K562 (cell line): ENCODE measurements at regions not wholly inside any gene's neighbourhood (a gene's known extent, or its start where the extent isn't known, plus 50 kb on each side); places are given as distances from the start of the nearest gene placed in this dataset.

Source experiments
- ILK ChIP-seq: fragments of 450-650 bp; IDR thresholded peaks from 2 replicates; pipeline ENCODE4 v1.6.1; 2016; ENCODE audit warnings: missing genetic modification characterization, low read depth, mild to moderate bottlenecking, missing compliant biosample characterization, moderate library complexity, borderline replicate concordance
- MBD1 ChIP-seq: fragments of 250-450 bp; sonication (Bioruptor Pico); IDR thresholded peaks from 2 replicates; pipeline ENCODE4 v1.8.0; 2022; ENCODE audit warnings: inconsistent platforms
- PKNOX1 ChIP-seq: fragments of 450-650 bp; IDR thresholded peaks from 2 replicates; pipeline ENCODE4 v1.6.1; 2016
- TF ChIP-seq, protein P1 (sequence below): fragments of 250-450 bp; sonication (Bioruptor Pico); IDR thresholded peaks from 2 replicates; pipeline ENCODE4 v1.4.0; 2020; ENCODE audit warnings: mild to moderate bottlenecking, moderate library complexity
- TF ChIP-seq, protein P2 (sequence below): fragments of 450-650 bp; IDR thresholded peaks from 2 replicates; pipeline ENCODE4 v1.6.1; 2014; ENCODE audit warnings: low read depth, mild to moderate bottlenecking, moderate library complexity, borderline replicate concordance
- TF ChIP-seq, protein P3 (sequence below): sonication (generic); formaldehyde crosslinking; IDR thresholded peaks from 2 replicates; pipeline ENCODE4 v1.8.0; 2022; ENCODE audit warnings: mild to moderate bottlenecking, missing genetic modification reagents

GRCh38 chr20:48293671-48294070 is 508.4 kb upstream of the SULF2 start (continued):
- TF ChIP-seq PKNOX1 = no peak
- TF ChIP-seq MBD1 (CRISPR knock-in tag) = no peak
- TF ChIP-seq, protein P1, sequence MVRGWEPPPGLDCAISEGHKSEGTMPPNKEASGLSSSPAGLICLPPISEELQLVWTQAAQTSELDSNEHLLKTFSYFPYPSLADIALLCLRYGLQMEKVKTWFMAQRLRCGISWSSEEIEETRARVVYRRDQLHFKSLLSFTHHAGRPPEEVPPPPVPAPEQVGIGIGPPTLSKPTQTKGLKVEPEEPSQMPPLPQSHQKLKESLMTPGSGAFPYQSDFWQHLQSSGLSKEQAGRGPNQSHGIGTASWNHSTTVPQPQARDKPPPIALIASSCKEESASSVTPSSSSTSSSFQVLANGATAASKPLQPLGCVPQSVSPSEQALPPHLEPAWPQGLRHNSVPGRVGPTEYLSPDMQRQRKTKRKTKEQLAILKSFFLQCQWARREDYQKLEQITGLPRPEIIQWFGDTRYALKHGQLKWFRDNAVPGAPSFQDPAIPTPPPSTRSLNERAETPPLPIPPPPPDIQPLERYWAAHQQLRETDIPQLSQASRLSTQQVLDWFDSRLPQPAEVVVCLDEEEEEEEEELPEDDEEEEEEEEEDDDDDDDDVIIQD (CRISPR knock-in tag) = no peak
- TF ChIP-seq, protein P2, sequence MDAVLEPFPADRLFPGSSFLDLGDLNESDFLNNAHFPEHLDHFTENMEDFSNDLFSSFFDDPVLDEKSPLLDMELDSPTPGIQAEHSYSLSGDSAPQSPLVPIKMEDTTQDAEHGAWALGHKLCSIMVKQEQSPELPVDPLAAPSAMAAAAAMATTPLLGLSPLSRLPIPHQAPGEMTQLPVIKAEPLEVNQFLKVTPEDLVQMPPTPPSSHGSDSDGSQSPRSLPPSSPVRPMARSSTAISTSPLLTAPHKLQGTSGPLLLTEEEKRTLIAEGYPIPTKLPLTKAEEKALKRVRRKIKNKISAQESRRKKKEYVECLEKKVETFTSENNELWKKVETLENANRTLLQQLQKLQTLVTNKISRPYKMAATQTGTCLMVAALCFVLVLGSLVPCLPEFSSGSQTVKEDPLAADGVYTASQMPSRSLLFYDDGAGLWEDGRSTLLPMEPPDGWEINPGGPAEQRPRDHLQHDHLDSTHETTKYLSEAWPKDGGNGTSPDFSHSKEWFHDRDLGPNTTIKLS = no peak
- TF ChIP-seq, protein P3, sequence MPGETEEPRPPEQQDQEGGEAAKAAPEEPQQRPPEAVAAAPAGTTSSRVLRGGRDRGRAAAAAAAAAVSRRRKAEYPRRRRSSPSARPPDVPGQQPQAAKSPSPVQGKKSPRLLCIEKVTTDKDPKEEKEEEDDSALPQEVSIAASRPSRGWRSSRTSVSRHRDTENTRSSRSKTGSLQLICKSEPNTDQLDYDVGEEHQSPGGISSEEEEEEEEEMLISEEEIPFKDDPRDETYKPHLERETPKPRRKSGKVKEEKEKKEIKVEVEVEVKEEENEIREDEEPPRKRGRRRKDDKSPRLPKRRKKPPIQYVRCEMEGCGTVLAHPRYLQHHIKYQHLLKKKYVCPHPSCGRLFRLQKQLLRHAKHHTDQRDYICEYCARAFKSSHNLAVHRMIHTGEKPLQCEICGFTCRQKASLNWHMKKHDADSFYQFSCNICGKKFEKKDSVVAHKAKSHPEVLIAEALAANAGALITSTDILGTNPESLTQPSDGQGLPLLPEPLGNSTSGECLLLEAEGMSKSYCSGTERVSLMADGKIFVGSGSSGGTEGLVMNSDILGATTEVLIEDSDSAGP (CRISPR knock-in tag) = no peak
- no peak for TF ChIP-seq ILK (tag)
